RWPE2 (cell line): ENCODE measurements at regions not wholly inside any gene's neighbourhood (a gene's known extent, or its start where the extent isn't known, plus 50 kb on each side); places are given as distances from the start of the nearest gene placed in this dataset.

Experiments
- ATAC-seq: fragments of 200-7000 bp; cut with Tn5 transposase; 3 replicates; pipeline ENCODE4 v1.9.1; 2021; ENCODE audit warnings: low read depth
- DNase-seq: peaks from one replicate; pipeline ENCODE4 v3.0.0-alpha.2; 2020; ENCODE audit warnings: low spot score
- H3K27ac ChIP-seq: fragments of 450-650 bp; 2 replicates; pipeline ENCODE4 v1.5.1; 2017; ENCODE audit warnings: mild to moderate bottlenecking; ENCODE audit not compliant: poor library complexity, severe bottlenecking
- H3K27me3 ChIP-seq: fragments of 250-450 bp; sonication (Bioruptor Pico); 2 replicates; pipeline ENCODE4 v1.5.1; 2021; ENCODE audit warnings: mild to moderate bottlenecking, moderate library complexity; ENCODE audit not compliant: insufficient read depth, poor library complexity, severe bottlenecking
- H3K36me3 ChIP-seq: fragments of 250-450 bp; sonication (Bioruptor Pico); 2 replicates; pipeline ENCODE4 v1.5.1; 2020; ENCODE audit warnings: low read depth, mild to moderate bottlenecking, moderate library complexity
- H3K4me1 ChIP-seq: fragments of 250-450 bp; sonication (Bioruptor Pico); 2 replicates; pipeline ENCODE4 v1.5.1; 2021; ENCODE audit warnings: mild to moderate bottlenecking, moderate library complexity; ENCODE audit not compliant: insufficient read depth, poor library complexity, severe bottlenecking
- H3K4me3 ChIP-seq: fragments of 250-450 bp; sonication (Bioruptor Pico); 2 replicates; pipeline ENCODE4 v1.5.1; 2021; ENCODE audit warnings: mild to moderate bottlenecking, moderate library complexity; ENCODE audit not compliant: severe bottlenecking
- H3K9me3 ChIP-seq: fragments of 250-450 bp; sonication (Bioruptor Pico); 2 replicates; pipeline ENCODE4 v1.5.1; 2021; ENCODE audit warnings: mild to moderate bottlenecking, moderate library complexity; ENCODE audit not compliant: severe bottlenecking
- CTCF ChIP-seq: fragments of 450-650 bp; IDR thresholded peaks from one replicate; pipeline ENCODE4 v1.5.1; 2017; ENCODE audit warnings: mild to moderate bottlenecking, moderate library complexity; ENCODE audit not compliant: poor library complexity, severe bottlenecking

GRCh38 chr13:107811233-107812013 lies 403.9 kb downstream of the LIG4 start:
- Histone ChIP-seq H3K9me3 (no peaks in the 10 kb centered on the region), H3K4me1 (no peaks in the 10 kb centered on the region), H3K27ac (no peak overlapping the region), H3K27me3 (peaks cover 15% of the 10 kb centered on the region), H3K4me3 (no peak overlapping the region), H3K36me3 (no peaks in the 10 kb centered on the region)
- ATAC-seq (no peak), DNase-seq (no peak)
- TF ChIP-seq CTCF = no peak

- DNase-seq = no peak
- peaks cover 29% of the 10 kb centered on the region for H3K27me3 ChIP-seq
- H3K27ac ChIP-seq = no peak overlapping the region
- ATAC-seq = no peak
- H3K4me3 ChIP-seq = no peak overlapping the region
- H3K36me3 ChIP-seq = no peaks in the 10 kb centered on the region
- no peaks in the 10 kb centered on the region for H3K9me3 ChIP-seq
- no peak for TF ChIP-seq CTCF
- no peaks in the 10 kb centered on the region for H3K4me1 ChIP-seq
Measured at GRCh38 chr13:107809125-107809524, 406.2 kb downstream of the LIG4 start.

- Histone ChIP-seq H3K4me3 (no peak overlapping the region), H3K27ac (no peak overlapping the region), H3K4me1 (no peaks in the 10 kb centered on the region), H3K36me3 (no peaks in the 10 kb centered on the region), H3K27me3 (peaks cover 29% of the 10 kb centered on the region), H3K9me3 (no peaks in the 10 kb centered on the region)
- DNase-seq (no peak), ATAC-seq (no peak)
- TF ChIP-seq CTCF = no peak
Measured at GRCh38 chr13:107808389-107808788, 406.9 kb downstream of the LIG4 start.

GRCh38 chr13:107807306-107808073 lies 407.8 kb downstream of the LIG4 start:
- ATAC-seq (no peak), DNase-seq (no peak)
- Histone ChIP-seq H3K36me3 (no peaks in the 10 kb centered on the region), H3K4me3 (no peak overlapping the region), H3K27ac (no peak overlapping the region), H3K9me3 (no peaks in the 10 kb centered on the region), H3K4me1 (no peaks in the 10 kb centered on the region), H3K27me3 (peaks cover 35% of the 10 kb centered on the region)
- TF ChIP-seq CTCF = no peak
